Smooth muscle cell (in vitro differentiated cells): ENCODE measurements at regions not wholly inside any gene's neighbourhood (a gene's known extent, or its start where the extent isn't known, plus 50 kb on each side); places are given as distances from the start of the nearest gene placed in this dataset.

Experiments used
- DNase-seq: peaks from one replicate; lab custom pipeline; 2025; ENCODE audit not compliant: unreplicated experiment; lab: John Stamatoyannopoulos, UW
- H2AFZ ChIP-seq: fragments of 200-600 bp; sonication (generic); 2 replicates; pipeline ENCODE4 v1.6.0; 2016; ENCODE audit warnings: antibody characterized with exemption, low read depth, mild to moderate bottlenecking
- H3F3A ChIP-seq: fragments of 200-600 bp; sonication (generic); 2 replicates; pipeline ENCODE4 v1.6.0; 2017; ENCODE audit warnings: antibody characterized with exemption, low read depth
- H3K27ac ChIP-seq: fragments of 200-600 bp; sonication (generic); 2 replicates; pipeline ENCODE4 v1.5.1; 2016; ENCODE audit warnings: low read depth, mild to moderate bottlenecking
- H3K27me3 ChIP-seq: fragments of 200-600 bp; sonication (generic); 2 replicates; pipeline ENCODE4 v1.6.1; 2016; ENCODE audit warnings: low read depth, mild to moderate bottlenecking
- H3K36me3 ChIP-seq: fragments of 200-600 bp; sonication (generic); 2 replicates; pipeline ENCODE4 v1.5.1; 2016; ENCODE audit warnings: low read depth
- H3K4me1 ChIP-seq: fragments of 200-600 bp; sonication (generic); 2 replicates; pipeline ENCODE4 v1.5.1; 2016; ENCODE audit warnings: low read depth
- H3K4me2 ChIP-seq: fragments of 200-600 bp; sonication (generic); 2 replicates; pipeline ENCODE4 v1.6.0; 2016; ENCODE audit warnings: mild to moderate bottlenecking
- H3K4me3 ChIP-seq: fragments of 200-600 bp; sonication (generic); 2 replicates; pipeline ENCODE4 v1.5.1; 2016; ENCODE audit warnings: mild to moderate bottlenecking
- H3K79me2 ChIP-seq: fragments of 200-600 bp; sonication (generic); 2 replicates; pipeline ENCODE4 v1.6.0; 2016; ENCODE audit warnings: low read depth, mild to moderate bottlenecking
- H3K9ac ChIP-seq: fragments of 200-600 bp; sonication (generic); 2 replicates; pipeline ENCODE4 v1.6.0; 2016; ENCODE audit warnings: low read depth
- H3K9me3 ChIP-seq: fragments of 200-600 bp; sonication (generic); replicated peaks from 2 replicates; pipeline ENCODE4 v1.5.1; 2016; ENCODE audit warnings: low read depth
- H4K20me1 ChIP-seq: fragments of 200-600 bp; sonication (generic); 2 replicates; pipeline ENCODE4 v1.6.0; 2016; ENCODE audit warnings: low read depth
- CTCF ChIP-seq: fragments of 200-600 bp; sonication (generic); IDR thresholded peaks from 2 replicates; pipeline ENCODE4 v1.5.1; 2017; ENCODE audit warnings: borderline replicate concordance, mild to moderate bottlenecking, antibody characterized with exemption; ENCODE audit not compliant: insufficient read depth, poor library complexity, severe bottlenecking
- WGBS: methylation state at CpG from one replicate; pipeline ENCODE4 v1.1.7; 2016; ENCODE audit warnings: low lambda C conversion rate; 5-methylcytosine and 5-hydroxymethylcytosine counted together

DNA sequence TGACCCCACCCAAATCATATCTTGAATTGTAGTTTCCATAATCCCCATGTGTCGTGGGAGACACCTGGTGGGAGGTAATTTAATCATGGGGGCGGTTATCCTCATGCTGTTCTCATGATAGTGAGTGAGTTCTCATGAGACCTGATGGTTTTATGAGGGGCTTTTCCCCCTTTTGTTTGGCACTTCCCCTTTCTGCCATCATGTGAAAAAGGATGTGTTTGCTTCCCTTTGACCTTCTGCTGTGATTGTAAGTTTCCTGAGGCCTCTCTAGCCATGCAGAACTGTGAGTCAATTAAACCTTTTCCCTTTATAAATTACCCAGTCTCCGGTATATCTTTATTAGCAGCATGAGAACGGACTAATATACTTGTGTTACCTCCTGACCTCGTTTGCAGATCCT is 156.6 kb upstream of the MTNR1B start:
- Histone ChIP-seq H3K4me1 (no peaks in the 10 kb centered on the region), H3K79me2 (no peaks in the 10 kb centered on the region), H3K36me3 (no peaks in the 10 kb centered on the region), H3K27me3 (no peaks in the 10 kb centered on the region), H3K9me3 (no peaks in the 10 kb centered on the region), H3K27ac (no peak overlapping the region), H3K9ac (no peak overlapping the region), H3K4me2 (no peak overlapping the region), H4K20me1 (no peaks in the 10 kb centered on the region), H3K4me3 (no peak overlapping the region), H3F3A (no peaks in the 10 kb centered on the region), H2AFZ (no peak overlapping the region)
- DNase-seq = no peak
- 90% methylated on average over 5 of the region's 5 CpGs for WGBS
- no peak for TF ChIP-seq CTCF

DNA sequence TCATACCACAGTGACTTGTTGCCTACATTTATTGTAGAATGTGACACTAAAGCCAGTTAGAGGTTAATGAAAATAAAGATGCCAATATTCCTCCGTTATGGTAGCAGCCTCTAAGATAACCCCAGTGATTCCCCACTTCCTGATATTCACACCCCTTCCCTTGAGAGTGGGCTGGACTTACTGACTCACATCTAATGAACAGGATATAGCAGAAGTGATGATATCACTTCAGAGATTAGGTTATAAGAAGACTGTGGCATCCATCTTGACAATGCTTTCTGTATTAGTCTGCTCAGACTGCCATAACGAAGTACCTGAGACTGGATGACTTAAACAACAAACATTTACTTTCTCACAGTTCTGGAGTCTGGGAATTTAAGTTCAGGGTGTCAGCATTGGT is 149.6 kb upstream of the MTNR1B start:
- no peak for DNase-seq
- Histone ChIP-seq H2AFZ (no peak overlapping the region), H3F3A (no peaks in the 10 kb centered on the region), H3K79me2 (no peaks in the 10 kb centered on the region), H3K27me3 (no peaks in the 10 kb centered on the region), H3K36me3 (no peaks in the 10 kb centered on the region), H3K4me2 (no peak overlapping the region), H4K20me1 (no peaks in the 10 kb centered on the region), H3K4me1 (no peaks in the 10 kb centered on the region), H3K9ac (no peak overlapping the region), H3K4me3 (no peak overlapping the region), H3K27ac (no peak overlapping the region), H3K9me3 (no peaks in the 10 kb centered on the region)
- no peak for TF ChIP-seq CTCF
- WGBS = 54% methylated on average over 2 of the region's 2 CpGs

DNA sequence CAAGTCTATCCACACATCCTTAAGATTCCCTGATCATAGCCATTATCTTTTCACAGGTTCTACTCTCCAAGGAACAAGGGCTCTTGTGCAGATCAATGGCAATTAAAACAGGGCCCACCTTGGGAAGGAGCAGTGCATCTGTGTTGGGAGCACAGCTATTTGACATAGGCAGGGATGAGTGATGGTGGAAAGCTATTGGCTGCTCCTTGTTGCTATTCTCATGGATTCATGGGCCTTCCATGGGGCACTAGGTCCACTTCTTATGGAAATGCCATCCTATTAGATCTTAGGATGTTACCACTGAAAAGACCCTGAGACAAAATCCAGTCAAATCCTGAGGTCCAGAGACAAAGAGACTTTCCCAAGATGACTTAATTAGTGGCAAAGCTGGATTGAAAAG is 148.6 kb upstream of the MTNR1B start:
- H3K4me1 ChIP-seq = no peaks in the 10 kb centered on the region
- no peak overlapping the region for H3K9ac ChIP-seq
- H4K20me1 ChIP-seq = no peaks in the 10 kb centered on the region
- H3K4me3 ChIP-seq = no peak overlapping the region
- H3F3A ChIP-seq = no peaks in the 10 kb centered on the region
- no peaks in the 10 kb centered on the region for H3K36me3 ChIP-seq
- H3K27ac ChIP-seq = no peak overlapping the region
- H3K9me3 ChIP-seq = no peaks in the 10 kb centered on the region
- no peak overlapping the region for H3K4me2 ChIP-seq
- TF ChIP-seq CTCF = no peak
- DNase-seq = no peak
- no peak overlapping the region for H2AFZ ChIP-seq
- no peaks in the 10 kb centered on the region for H3K27me3 ChIP-seq
- H3K79me2 ChIP-seq = no peaks in the 10 kb centered on the region

- Histone ChIP-seq H3K4me1 (no peaks in the 10 kb centered on the region), H3K36me3 (no peaks in the 10 kb centered on the region), H3F3A (no peaks in the 10 kb centered on the region), H3K9ac (no peak overlapping the region), H3K9me3 (no peaks in the 10 kb centered on the region), H3K4me3 (no peak overlapping the region), H3K27ac (no peak overlapping the region), H4K20me1 (no peaks in the 10 kb centered on the region), H3K4me2 (no peak overlapping the region), H2AFZ (no peak overlapping the region), H3K79me2 (no peaks in the 10 kb centered on the region), H3K27me3 (no peaks in the 10 kb centered on the region)
- DNase-seq = no peak
- no peak for TF ChIP-seq CTCF
- WGBS = 88% methylated on average over 3 of the region's 3 CpGs
These were observed 147.0 kb upstream of the MTNR1B start for GRCh38 chr11:92822410-92822809.
